Upper lobe of right lung (tissue), 1 donor: ENCODE measurements at regions not wholly inside any gene's neighbourhood (a gene's known extent, or its start where the extent isn't known, plus 50 kb on each side); places are given as distances from the start of the nearest gene placed in this dataset.

Experiments
- ATAC-seq: fragments of 200-7000 bp; cut with Tn5 transposase; one replicate; pipeline ENCODE4 v1.9.1; 2020; ENCODE audit warnings: mild to moderate bottlenecking, moderate library complexity
- DNase-seq: peaks from one replicate; pipeline ENCODE4 v3.0.0-alpha.2; 2020
- H3K27ac ChIP-seq: fragments of 200-600 bp; one replicate; pipeline ENCODE4 v1.8.0; 2022
- H3K27me3 ChIP-seq: fragments of 200-600 bp; one replicate; pipeline ENCODE4 v1.8.0; 2022; ENCODE audit warnings: mild to moderate bottlenecking
- H3K36me3 ChIP-seq: fragments of 200-600 bp; one replicate; pipeline ENCODE4 v1.8.0; 2022
- H3K4me1 ChIP-seq: fragments of 200-600 bp; one replicate; pipeline ENCODE4 v1.8.0; 2022
- H3K4me3 ChIP-seq: fragments of 200-600 bp; one replicate; pipeline ENCODE4 v1.8.0; 2022; ENCODE audit warnings: mild to moderate bottlenecking
- H3K9me3 ChIP-seq: fragments of 200-600 bp; one replicate; pipeline ENCODE4 v1.8.0; 2022
- intact Hi-C: fragments of 100-400 bp; cut with DNase I; formaldehyde crosslinking; loops from one replicate; pipeline ENCODE4 v1.11.0; 2022
- TF ChIP-seq, protein P1 (sequence below): fragments of 200-600 bp; IDR thresholded peaks from one replicate; pipeline ENCODE4 v1.8.0; 2022; ENCODE audit warnings: antibody characterized with exemption
- donor health status: DM: no; HTN: yes; CAD: no; lungs with severe emphysema.

DNA sequence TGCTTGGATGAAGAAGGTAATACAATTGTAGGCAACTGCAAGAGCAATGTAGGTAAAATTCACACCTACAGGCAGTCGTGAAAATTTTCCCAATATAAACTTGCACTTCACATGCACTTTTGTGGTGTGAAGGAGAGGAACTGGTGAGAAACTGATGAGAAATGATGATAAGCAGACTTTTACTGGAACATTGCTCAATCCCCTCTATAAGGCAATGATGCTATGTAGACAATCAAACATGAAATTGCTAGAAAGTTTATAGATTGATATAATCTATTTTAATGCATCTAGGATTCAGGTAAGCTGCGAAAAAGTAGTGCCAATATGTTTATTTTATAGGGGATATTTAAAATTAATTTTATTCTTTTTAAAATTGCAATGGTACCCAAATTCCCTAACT lies 802.2 kb downstream of the KCNT2 start:
- H3K9me3 ChIP-seq = no peaks in the 10 kb centered on the region
- H3K27ac ChIP-seq = no peak overlapping the region
- no peaks in the 10 kb centered on the region for H3K4me1 ChIP-seq
- TF ChIP-seq, protein P1, sequence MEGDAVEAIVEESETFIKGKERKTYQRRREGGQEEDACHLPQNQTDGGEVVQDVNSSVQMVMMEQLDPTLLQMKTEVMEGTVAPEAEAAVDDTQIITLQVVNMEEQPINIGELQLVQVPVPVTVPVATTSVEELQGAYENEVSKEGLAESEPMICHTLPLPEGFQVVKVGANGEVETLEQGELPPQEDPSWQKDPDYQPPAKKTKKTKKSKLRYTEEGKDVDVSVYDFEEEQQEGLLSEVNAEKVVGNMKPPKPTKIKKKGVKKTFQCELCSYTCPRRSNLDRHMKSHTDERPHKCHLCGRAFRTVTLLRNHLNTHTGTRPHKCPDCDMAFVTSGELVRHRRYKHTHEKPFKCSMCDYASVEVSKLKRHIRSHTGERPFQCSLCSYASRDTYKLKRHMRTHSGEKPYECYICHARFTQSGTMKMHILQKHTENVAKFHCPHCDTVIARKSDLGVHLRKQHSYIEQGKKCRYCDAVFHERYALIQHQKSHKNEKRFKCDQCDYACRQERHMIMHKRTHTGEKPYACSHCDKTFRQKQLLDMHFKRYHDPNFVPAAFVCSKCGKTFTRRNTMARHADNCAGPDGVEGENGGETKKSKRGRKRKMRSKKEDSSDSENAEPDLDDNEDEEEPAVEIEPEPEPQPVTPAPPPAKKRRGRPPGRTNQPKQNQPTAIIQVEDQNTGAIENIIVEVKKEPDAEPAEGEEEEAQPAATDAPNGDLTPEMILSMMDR = no peak
- no peak overlapping the region for H3K4me3 ChIP-seq
- DNase-seq (no peak), ATAC-seq (no peak)
- intact Hi-C loops = no loop called here
- H3K36me3 ChIP-seq = no peaks in the 10 kb centered on the region
- H3K27me3 ChIP-seq = no peaks in the 10 kb centered on the region

DNA sequence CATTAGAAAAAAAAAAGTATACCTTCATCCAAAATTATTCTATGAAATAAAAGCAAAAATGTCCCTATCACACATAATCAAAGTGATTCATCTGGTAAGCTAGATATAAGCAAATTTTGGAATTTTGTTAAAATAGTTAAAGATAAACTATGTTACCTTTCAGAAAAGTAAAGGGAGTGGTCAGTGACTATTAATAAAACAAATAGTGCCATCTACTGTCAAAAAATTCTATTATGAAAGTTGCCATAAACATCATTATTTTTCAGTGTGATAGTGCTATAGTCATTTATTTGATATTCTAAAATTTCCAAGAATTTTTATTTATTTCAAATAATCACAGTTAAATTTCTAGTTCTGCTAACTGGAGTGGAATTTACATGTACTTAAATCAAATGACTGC lies 803.7 kb downstream of the KCNT2 start:
- H3K9me3 ChIP-seq = no peaks in the 10 kb centered on the region
- no peaks in the 10 kb centered on the region for H3K36me3 ChIP-seq
- no peaks in the 10 kb centered on the region for H3K4me1 ChIP-seq
- no peak overlapping the region for H3K27ac ChIP-seq
- H3K4me3 ChIP-seq = no peak overlapping the region
- ATAC-seq = no peak
- DNase-seq = no peak
- TF ChIP-seq, protein P1 = no peak
- intact Hi-C loops = no loop called here
- H3K27me3 ChIP-seq = no peaks in the 10 kb centered on the region

DNA sequence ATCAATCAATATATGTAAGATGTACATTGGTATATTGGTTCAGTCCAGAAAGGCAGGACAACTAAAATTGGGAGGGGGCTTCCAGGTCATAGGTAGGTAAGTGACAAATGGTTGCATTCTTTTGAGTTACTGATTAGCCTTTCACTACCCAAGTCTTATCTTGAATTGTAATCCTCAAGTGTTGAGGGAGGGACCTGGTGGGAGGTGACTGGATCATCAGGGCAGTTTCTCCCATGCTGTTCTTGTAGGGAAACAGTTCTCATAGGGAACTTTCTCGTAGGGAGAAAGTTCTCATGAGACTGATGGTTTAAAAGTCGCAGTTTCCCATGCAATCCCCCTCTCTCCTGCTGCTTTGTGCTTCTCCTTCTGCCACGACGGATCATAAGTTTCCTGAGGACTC lies 809.2 kb downstream of the KCNT2 start:
- H3K4me3 ChIP-seq = no peak overlapping the region
- DNase-seq = no peak
- H3K36me3 ChIP-seq = no peaks in the 10 kb centered on the region
- intact Hi-C loops = no loop called here
- no peaks in the 10 kb centered on the region for H3K4me1 ChIP-seq
- no peaks in the 10 kb centered on the region for H3K27me3 ChIP-seq
- no peak overlapping the region for H3K27ac ChIP-seq
- TF ChIP-seq, protein P1 = no peak
- ATAC-seq = no peak
- H3K9me3 ChIP-seq = no peaks in the 10 kb centered on the region

DNA sequence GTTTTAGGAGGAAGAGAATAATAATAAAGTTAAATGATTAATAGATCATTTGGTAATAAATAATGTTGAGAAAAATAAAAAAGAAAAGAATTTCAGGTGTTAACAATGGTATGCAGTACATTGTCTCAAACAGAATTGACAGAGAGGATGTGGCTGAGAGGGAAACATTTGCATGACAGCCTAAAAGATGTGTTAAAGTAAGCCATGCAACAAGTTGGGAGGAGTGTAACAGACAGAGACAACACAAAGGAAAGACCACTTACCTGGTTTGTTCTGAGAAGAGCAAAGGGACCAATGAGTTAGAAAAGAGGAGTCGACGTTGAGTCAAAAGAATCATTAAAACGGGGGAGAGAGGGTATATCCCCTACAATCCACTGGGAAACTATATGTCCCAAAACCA lies 814.0 kb downstream of the KCNT2 start:
- Histone ChIP-seq H3K36me3 (no peaks in the 10 kb centered on the region), H3K27ac (no peak overlapping the region), H3K9me3 (no peaks in the 10 kb centered on the region), H3K4me1 (no peaks in the 10 kb centered on the region), H3K4me3 (no peak overlapping the region), H3K27me3 (no peaks in the 10 kb centered on the region)
- DNase-seq (no peak), ATAC-seq (no peak)
- intact Hi-C loops = no loop called here
- TF ChIP-seq, protein P1 = no peak

DNA sequence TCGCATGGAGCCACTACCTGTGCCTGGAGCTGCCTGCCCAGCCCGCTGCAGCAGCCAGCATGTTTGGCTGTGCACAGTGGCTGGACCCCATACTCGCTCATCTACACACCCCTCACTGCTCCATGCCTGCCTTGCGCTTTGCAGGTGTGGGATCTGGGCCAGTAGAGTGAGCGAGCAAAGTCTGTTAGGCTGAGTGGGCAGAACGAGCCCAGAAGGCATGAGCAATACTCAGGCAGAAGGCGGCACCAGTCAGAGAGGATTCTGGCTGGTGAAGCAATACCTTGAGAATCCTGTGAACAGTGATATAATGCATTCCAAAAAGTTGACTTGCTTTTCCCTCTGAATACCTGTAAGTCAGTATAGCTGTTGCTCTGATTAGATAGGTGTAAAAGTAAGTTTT lies 816.4 kb downstream of the KCNT2 start:
- Histone ChIP-seq H3K9me3 (no peaks in the 10 kb centered on the region), H3K4me3 (no peak overlapping the region), H3K27ac (no peak overlapping the region), H3K4me1 (no peaks in the 10 kb centered on the region), H3K36me3 (no peaks in the 10 kb centered on the region), H3K27me3 (no peaks in the 10 kb centered on the region)
- intact Hi-C loops = no loop called here
- peak; percentile 27 for ATAC-seq
- DNase-seq = no peak
- TF ChIP-seq, protein P1 = no peak

DNA sequence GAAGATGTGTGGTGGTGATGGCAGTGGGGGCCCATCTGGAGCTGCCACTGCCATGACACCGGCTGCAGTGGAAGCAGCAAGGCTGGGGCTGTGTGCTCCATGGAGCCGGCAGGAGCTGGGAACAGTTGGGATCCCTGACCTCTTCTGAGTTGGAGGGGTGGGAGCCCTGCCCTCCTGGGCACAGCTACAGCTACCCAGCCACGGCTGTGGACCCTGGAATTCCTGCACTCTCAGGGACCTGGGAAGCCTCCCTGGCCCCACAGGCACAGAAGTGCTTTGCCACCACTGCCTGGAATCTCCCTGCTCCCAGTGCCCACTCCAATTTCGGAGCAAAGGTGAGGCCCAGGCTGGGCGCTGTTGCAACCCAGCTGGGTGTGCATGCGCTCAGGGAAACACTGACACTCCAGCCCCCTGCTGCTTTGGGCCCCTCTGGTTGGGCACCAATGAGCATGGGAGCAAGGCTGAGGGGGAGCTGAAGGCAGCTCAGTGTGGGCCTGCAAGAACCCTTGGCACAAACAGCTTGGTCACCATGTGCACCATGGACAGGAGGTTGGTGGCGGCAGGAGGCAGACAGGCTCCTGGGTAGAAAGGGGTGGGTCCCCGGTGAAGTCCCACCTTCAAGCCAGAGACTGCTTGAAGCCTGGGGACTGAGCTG lies 817.6 kb downstream of the KCNT2 start:
- ATAC-seq (peak; percentile 41), DNase-seq (no peak)
- intact Hi-C loops = no loop called here
- Histone ChIP-seq H3K4me3 (no peak overlapping the region), H3K4me1 (no peaks in the 10 kb centered on the region), H3K9me3 (no peaks in the 10 kb centered on the region), H3K36me3 (no peaks in the 10 kb centered on the region), H3K27ac (no peak overlapping the region), H3K27me3 (no peaks in the 10 kb centered on the region)
- TF ChIP-seq, protein P1 = no peak
